ENCODE measurements at regions not wholly inside any gene's neighbourhood (a gene's known extent, or its start where the extent isn't known, plus 50 kb on each side); places are given as distances from the start of the nearest gene placed in this dataset.

DNA sequence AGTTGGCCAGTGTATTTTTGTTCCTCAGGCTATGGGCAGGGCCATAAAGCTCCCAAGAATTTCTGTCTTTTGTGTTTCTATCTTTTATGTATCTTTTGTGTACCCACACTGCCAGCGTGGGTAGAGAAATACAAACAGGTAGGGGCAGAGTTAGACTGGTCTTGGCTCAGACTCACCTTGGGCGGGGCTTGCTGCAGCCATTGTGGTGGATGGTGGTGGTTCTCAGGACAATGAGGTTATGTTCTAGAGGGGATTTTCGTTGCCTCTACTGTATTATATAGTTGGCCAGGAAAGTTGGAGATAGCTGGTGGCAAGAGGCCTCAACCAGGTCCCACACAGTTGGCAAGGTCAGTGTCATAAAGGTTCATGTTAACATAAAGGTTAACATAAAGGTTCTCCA, 977.5 kb upstream of the LRFN5 start:
- no peak for TF ChIP-seq POLR2A (IDR thresholded peaks at IDR 0.05)
- TF ChIP-seq, protein P1, sequence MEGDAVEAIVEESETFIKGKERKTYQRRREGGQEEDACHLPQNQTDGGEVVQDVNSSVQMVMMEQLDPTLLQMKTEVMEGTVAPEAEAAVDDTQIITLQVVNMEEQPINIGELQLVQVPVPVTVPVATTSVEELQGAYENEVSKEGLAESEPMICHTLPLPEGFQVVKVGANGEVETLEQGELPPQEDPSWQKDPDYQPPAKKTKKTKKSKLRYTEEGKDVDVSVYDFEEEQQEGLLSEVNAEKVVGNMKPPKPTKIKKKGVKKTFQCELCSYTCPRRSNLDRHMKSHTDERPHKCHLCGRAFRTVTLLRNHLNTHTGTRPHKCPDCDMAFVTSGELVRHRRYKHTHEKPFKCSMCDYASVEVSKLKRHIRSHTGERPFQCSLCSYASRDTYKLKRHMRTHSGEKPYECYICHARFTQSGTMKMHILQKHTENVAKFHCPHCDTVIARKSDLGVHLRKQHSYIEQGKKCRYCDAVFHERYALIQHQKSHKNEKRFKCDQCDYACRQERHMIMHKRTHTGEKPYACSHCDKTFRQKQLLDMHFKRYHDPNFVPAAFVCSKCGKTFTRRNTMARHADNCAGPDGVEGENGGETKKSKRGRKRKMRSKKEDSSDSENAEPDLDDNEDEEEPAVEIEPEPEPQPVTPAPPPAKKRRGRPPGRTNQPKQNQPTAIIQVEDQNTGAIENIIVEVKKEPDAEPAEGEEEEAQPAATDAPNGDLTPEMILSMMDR (IDR thresholded peaks at IDR 0.05): no peak
